HUES48 (cell line): ENCODE measurements at regions not wholly inside any gene's neighbourhood (a gene's known extent, or its start where the extent isn't known, plus 50 kb on each side); places are given as distances from the start of the nearest gene placed in this dataset.

Experiments
- H3K27ac ChIP-seq: one replicate; pipeline ENCODE4 v1.7.0; 2013; ENCODE audit warnings: low read depth, low read length, inconsistent platforms
- H3K27me3 ChIP-seq: 2 replicates; pipeline ENCODE4 v1.6.1; 2013; ENCODE audit warnings: mild to moderate bottlenecking, low read length; ENCODE audit not compliant: control insufficient read depth, insufficient read depth
- H3K36me3 ChIP-seq: 2 replicates; pipeline ENCODE4 v1.6.1; 2013; ENCODE audit warnings: low read length; ENCODE audit not compliant: control insufficient read depth, insufficient read depth
- H3K4me1 ChIP-seq: 2 replicates; pipeline ENCODE4 v1.6.1; 2013; ENCODE audit warnings: mild to moderate bottlenecking, low read length; ENCODE audit not compliant: control insufficient read depth, insufficient read depth
- H3K4me3 ChIP-seq: 2 replicates; pipeline ENCODE4 v1.5.1; 2013; ENCODE audit warnings: mild to moderate bottlenecking, low read depth, low read length
- H3K9ac ChIP-seq: 2 replicates; pipeline ENCODE4 v1.6.1; 2013; ENCODE audit warnings: mild to moderate bottlenecking, low read depth, low read length, moderate library complexity
- H3K9me3 ChIP-seq: 2 replicates; pipeline ENCODE4 v1.6.1; 2013; ENCODE audit warnings: low read length; ENCODE audit not compliant: control insufficient read depth, insufficient read depth

- no peaks in the 10 kb centered on the region for H3K27me3 ChIP-seq
- H3K27ac ChIP-seq: no peak overlapping the region
- H3K4me3 ChIP-seq: no peak overlapping the region
- no peaks in the 10 kb centered on the region for H3K36me3 ChIP-seq
- peaks cover 17% of the 10 kb centered on the region for H3K4me1 ChIP-seq
- no peak overlapping the region for H3K9ac ChIP-seq
- H3K9me3 ChIP-seq: no peaks in the 10 kb centered on the region
These were observed 528.5 kb upstream of the GOLIM4 start for GRCh38 chr3:168624195-168624594.

GRCh38 chr3:168622795-168623194 is 527.1 kb upstream of the GOLIM4 start:
- Histone ChIP-seq H3K4me3 (no peak overlapping the region), H3K27ac (no peak overlapping the region), H3K4me1 (peaks cover 31% of the 10 kb centered on the region), H3K9ac (no peak overlapping the region), H3K36me3 (no peaks in the 10 kb centered on the region), H3K27me3 (no peaks in the 10 kb centered on the region), H3K9me3 (no peaks in the 10 kb centered on the region)

DNA sequence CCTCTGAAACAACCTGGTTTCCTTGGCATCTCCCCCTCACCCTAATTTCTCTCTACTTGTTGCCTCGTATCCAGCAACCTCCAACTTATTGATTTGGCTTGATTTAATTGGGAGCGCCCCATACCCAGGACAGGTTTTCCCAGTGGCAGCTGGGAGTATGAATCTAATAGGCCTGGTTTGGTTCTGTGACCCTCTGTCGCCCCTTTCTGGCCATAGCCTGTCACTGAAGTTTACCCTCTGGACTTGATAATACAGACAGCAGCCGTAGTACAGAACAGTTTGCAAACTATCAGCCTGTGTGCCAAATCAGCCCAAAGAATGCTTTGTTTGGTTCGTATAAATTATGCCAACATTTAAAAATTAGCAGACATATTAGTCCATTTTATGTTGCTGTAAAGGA is 525.1 kb upstream of the GOLIM4 start:
- no peak overlapping the region for H3K4me3 ChIP-seq
- no peaks in the 10 kb centered on the region for H3K27me3 ChIP-seq
- no peak overlapping the region for H3K27ac ChIP-seq
- no peak overlapping the region for H3K9ac ChIP-seq
- H3K36me3 ChIP-seq: no peaks in the 10 kb centered on the region
- peaks cover 48% of the 10 kb centered on the region for H3K4me1 ChIP-seq
- no peaks in the 10 kb centered on the region for H3K9me3 ChIP-seq

DNA sequence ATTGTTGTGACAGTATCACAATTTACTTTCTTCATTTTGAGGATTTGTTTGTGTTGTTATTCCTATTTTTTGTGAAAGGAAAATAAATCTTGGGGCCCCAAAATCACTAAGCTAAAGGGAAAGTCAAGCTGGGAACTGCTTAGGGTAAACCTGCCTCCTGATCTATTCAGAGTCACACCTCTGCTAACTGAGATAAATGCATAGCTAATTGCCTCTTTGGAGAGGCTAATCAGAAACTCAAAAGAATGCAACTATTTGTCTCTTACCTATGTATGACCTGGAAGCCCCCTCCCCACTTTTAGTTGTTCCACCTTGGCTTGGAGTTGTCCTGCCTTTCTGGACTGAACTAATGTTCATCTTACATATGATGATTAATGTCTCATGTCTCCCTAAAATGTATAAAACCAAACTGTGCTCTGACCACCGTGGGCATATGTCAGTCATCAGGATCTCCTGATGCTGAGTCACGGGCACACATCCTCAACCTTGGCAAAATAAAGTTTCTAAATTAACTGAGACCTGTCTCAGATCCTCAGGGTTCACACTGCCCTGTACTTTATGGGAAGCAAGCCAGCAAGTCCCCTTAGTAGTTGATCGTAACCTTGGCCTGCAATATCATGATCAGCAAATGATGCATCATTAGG is 523.2 kb upstream of the GOLIM4 start:
- Histone ChIP-seq H3K27me3 (no peaks in the 10 kb centered on the region), H3K4me1 (peaks cover 63% of the 10 kb centered on the region), H3K4me3 (peak overlapping the region; percentile 20; the same call in 1 of the 2 replicates), H3K27ac (peak overlapping the region; percentile 70), H3K9ac (no peak overlapping the region), H3K36me3 (no peaks in the 10 kb centered on the region), H3K9me3 (no peaks in the 10 kb centered on the region)

- no peaks in the 10 kb centered on the region for H3K27me3 ChIP-seq
- H3K4me3 ChIP-seq: no peak overlapping the region
- no peaks in the 10 kb centered on the region for H3K9me3 ChIP-seq
- no peak overlapping the region for H3K9ac ChIP-seq
- peaks cover 64% of the 10 kb centered on the region for H3K4me1 ChIP-seq
- H3K27ac ChIP-seq: peak overlapping the region; percentile 29
- no peaks in the 10 kb centered on the region for H3K36me3 ChIP-seq
These were observed 521.9 kb upstream of the GOLIM4 start for GRCh38 chr3:168617658-168618057.

DNA sequence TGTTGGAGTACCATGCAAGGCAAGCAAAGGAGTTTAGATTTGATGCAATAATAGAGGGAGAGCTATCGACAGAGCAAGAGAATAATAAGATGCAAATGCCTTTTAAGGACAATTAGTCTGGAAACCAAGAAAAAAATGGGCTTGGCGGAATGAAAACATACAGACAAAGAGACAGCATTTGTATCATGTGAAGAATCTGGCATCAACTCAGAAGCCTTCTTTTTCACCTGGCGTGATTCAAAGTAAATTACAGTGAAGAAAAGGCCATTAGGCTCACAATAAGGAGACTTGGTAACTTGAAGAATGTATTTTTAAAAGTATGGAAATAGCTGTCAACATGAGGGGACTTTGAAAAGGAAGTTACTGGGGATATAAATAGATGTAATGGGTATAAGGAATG is 521.2 kb upstream of the GOLIM4 start:
- H3K27ac ChIP-seq: peak overlapping the region; percentile 11
- H3K9ac ChIP-seq: peak overlapping the region; percentile 13; the same call in 1 of the 2 replicates
- no peaks in the 10 kb centered on the region for H3K9me3 ChIP-seq
- peaks cover 64% of the 10 kb centered on the region for H3K4me1 ChIP-seq
- H3K27me3 ChIP-seq: no peaks in the 10 kb centered on the region
- no peak overlapping the region; the same call in 1 of the 2 replicates for H3K4me3 ChIP-seq
- H3K36me3 ChIP-seq: no peaks in the 10 kb centered on the region

DNA sequence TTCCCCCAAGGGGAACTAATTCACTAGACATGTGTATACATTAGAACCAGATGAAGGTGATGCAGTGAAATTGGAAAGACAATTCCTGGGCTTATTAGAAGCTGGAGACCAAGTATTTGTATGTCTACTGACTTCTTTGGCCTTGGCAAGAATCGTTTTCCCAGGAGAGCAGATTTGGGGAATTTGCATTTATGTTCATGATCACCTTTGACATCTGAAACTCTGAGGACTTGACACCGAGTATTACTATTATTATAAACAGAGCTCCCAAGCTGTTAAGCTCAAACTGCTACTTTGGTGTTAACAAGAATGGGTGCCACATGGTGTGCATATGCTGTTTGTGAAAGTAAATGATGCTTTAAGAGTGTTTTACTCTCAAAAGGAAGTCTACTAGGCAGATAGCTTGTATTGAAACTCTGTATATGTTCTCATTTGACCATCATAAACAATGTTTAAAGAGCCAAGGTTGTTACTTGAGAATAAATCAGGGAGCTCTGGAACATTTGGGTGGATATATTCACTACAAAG is 519.8 kb upstream of the GOLIM4 start:
- Histone ChIP-seq H3K27me3 (no peaks in the 10 kb centered on the region), H3K4me1 (peaks cover 64% of the 10 kb centered on the region), H3K9me3 (no peaks in the 10 kb centered on the region), H3K4me3 (no peak overlapping the region; the same call in 1 of the 2 replicates), H3K36me3 (no peaks in the 10 kb centered on the region), H3K27ac (peak overlapping the region; percentile 66), H3K9ac (peak overlapping the region; percentile 39; the same call in 1 of the 2 replicates)

DNA sequence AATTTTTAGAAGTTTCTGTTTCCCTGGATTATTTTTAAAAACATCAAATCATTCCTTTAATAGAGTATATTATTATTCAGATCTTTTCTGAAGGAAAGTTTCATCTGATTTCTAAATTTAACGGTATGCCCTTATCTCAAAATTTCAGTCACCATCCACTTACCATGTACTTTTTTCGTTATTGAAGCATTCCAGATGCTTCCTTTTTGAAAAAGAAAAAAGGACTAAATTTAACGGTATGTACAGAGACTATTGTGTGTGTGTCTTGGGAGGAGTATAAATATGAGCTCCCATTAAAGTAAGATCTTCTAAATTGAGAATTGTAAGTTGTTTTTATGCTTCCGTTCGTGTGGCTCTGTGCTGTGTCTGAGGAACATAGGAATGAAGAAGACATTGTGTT is 517.4 kb upstream of the GOLIM4 start:
- Histone ChIP-seq H3K4me3 (no peak overlapping the region), H3K4me1 (peaks cover 43% of the 10 kb centered on the region), H3K9ac (no peak overlapping the region), H3K9me3 (no peaks in the 10 kb centered on the region), H3K27me3 (no peaks in the 10 kb centered on the region), H3K27ac (no peak overlapping the region), H3K36me3 (no peaks in the 10 kb centered on the region)

DNA sequence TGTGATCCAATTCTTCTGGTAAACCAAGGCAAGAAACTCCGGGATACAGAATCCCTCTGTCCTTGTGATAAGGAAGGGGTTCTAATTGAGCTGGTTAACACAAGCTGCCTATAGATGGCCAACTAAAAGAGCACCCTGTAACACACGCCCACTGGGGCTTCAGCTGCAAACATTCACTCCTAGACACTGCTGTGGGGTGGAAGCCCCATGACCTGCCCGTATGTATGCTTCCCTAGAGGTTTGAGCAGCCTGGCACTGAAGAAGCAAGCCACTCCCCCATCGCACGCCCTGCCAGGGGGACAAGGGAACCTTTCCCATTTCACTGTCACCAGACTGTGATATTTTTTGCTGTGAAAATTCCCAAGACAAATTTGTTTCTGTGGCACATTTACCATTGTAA is 516.9 kb upstream of the GOLIM4 start:
- Histone ChIP-seq H3K36me3 (no peaks in the 10 kb centered on the region), H3K9ac (no peak overlapping the region), H3K27me3 (no peaks in the 10 kb centered on the region), H3K27ac (no peak overlapping the region), H3K4me3 (no peak overlapping the region), H3K9me3 (no peaks in the 10 kb centered on the region), H3K4me1 (peaks cover 38% of the 10 kb centered on the region)

DNA sequence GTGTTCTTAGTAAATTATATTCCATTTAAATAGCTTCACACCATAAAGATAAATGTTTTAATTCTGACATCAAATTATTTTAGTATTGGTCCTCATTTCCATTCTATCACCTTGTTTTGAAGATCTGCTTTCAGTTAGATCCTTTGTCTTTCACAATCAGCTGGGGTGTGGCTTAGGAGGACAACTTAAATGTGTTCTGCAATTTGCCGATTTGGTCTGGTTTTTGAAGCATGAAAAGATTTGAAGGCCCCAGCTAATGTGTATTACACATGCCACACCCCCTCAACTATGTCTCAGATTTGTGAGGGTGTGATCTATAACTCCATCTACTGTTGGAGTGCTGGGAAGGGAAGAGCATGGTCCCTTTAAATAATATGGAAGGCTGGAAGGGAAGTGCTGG is 516.1 kb upstream of the GOLIM4 start:
- H3K4me3 ChIP-seq: no peak overlapping the region
- H3K9me3 ChIP-seq: no peaks in the 10 kb centered on the region
- H3K9ac ChIP-seq: no peak overlapping the region
- no peaks in the 10 kb centered on the region for H3K36me3 ChIP-seq
- no peak overlapping the region for H3K27ac ChIP-seq
- H3K4me1 ChIP-seq: peaks cover 30% of the 10 kb centered on the region
- no peaks in the 10 kb centered on the region for H3K27me3 ChIP-seq

DNA sequence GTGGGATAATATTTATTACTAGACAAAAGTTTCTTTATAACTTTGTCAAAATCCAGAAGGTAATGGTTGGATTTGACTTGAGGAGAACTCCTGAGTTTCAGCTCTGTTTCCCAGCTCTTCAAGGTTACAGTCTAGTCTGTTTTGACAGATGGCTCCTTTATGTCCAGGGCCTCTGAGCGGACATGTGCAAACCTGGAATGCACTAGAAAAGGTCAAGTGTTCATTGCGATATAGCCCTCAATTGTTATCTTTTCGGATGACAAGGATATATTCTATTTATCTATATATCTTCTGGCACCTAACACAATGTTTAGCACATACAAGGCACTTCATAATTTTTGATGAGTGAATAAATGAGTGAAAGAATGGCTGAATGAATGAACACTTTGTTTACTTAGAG is 513.2 kb upstream of the GOLIM4 start:
- H3K9me3 ChIP-seq: no peaks in the 10 kb centered on the region
- H3K27me3 ChIP-seq: no peaks in the 10 kb centered on the region
- no peak overlapping the region for H3K27ac ChIP-seq
- no peak overlapping the region for H3K9ac ChIP-seq
- no peaks in the 10 kb centered on the region for H3K36me3 ChIP-seq
- H3K4me3 ChIP-seq: no peak overlapping the region
- peaks cover under 1% of the 10 kb centered on the region for H3K4me1 ChIP-seq
